Activated CD4-positive, alpha-beta T cell treated with anti-CD3 and anti-CD28 coated beads, Interleukin-10, Interleukin-2, amounts not matched to agents 100 ng/mL and 50 ng/mL, durations not matched to agents 16 hours and 8 hours (primary cell): ENCODE measurements at regions not wholly inside any gene's neighbourhood (a gene's known extent, or its start where the extent isn't known, plus 50 kb on each side); places are given as distances from the start of the nearest gene placed in this dataset.
"Not testable (repeated sequence)": the region's sequence is repeated elsewhere in the genome, so short reads cannot be mapped to it uniquely, and the experiment has no call there.

Experiments used
- DNase-seq: peaks from one replicate; pipeline ENCODE4 v3.0.0-alpha.2; 2020

GRCh38 chr5:39526914-39527477, 102.2 kb upstream of the DAB2 start:
- no peak for DNase-seq

- not testable (repeated sequence) for DNase-seq
These were observed 101.0 kb upstream of the DAB2 start for GRCh38 chr5:39525781-39526180.

GRCh38 chr5:39525271-39525670, 100.5 kb upstream of the DAB2 start:
- no peak for DNase-seq

- DNase-seq: no peak
These were observed 99.0 kb upstream of the DAB2 start for GRCh38 chr5:39523821-39524220.

- no peak for DNase-seq
These were observed 97.3 kb upstream of the DAB2 start for GRCh38 chr5:39521940-39522590.

- DNase-seq: no peak
These were observed 96.5 kb upstream of the DAB2 start for GRCh38 chr5:39521098-39521860.

- DNase-seq: no peak
These were observed 95.4 kb upstream of the DAB2 start for GRCh38 chr5:39520232-39520572.

GRCh38 chr5:39519566-39520231, 94.9 kb upstream of the DAB2 start:
- DNase-seq: no peak

GRCh38 chr5:39519079-39519478, 94.3 kb upstream of the DAB2 start:
- no peak for DNase-seq

GRCh38 chr5:39518516-39518915, 93.7 kb upstream of the DAB2 start:
- no peak for DNase-seq

- DNase-seq: no peak
These were observed 93.0 kb upstream of the DAB2 start for GRCh38 chr5:39517800-39518199.

GRCh38 chr5:39515881-39516280, 91.1 kb upstream of the DAB2 start:
- no peak for DNase-seq

GRCh38 chr5:39513236-39513635, 88.5 kb upstream of the DAB2 start:
- DNase-seq: no peak

GRCh38 chr5:39506211-39506610, 81.4 kb upstream of the DAB2 start:
- DNase-seq: no peak

- DNase-seq: no peak
These were observed 81.0 kb upstream of the DAB2 start for GRCh38 chr5:39505791-39506190.

GRCh38 chr5:39505363-39505762, 80.6 kb upstream of the DAB2 start:
- DNase-seq: no peak

- no peak for DNase-seq
These were observed 78.4 kb upstream of the DAB2 start for GRCh38 chr5:39503155-39503554.

GRCh38 chr5:39502704-39503103, 77.9 kb upstream of the DAB2 start:
- DNase-seq: no peak

GRCh38 chr5:39501397-39501796, 76.6 kb upstream of the DAB2 start:
- DNase-seq: no peak

- no peak for DNase-seq
These were observed 75.9 kb upstream of the DAB2 start for GRCh38 chr5:39500551-39501175.

GRCh38 chr5:39498278-39498952, 73.6 kb upstream of the DAB2 start:
- DNase-seq: no peak

- no peak for DNase-seq
These were observed 72.5 kb upstream of the DAB2 start for GRCh38 chr5:39497322-39497721.

GRCh38 chr5:39495227-39495626, 70.4 kb upstream of the DAB2 start:
- no peak for DNase-seq
